SIG-M5 treated with dmso at 0.1 percent for 504 hours (cell line): ENCODE measurements at regions not wholly inside any gene's neighbourhood (a gene's known extent, or its start where the extent isn't known, plus 50 kb on each side); places are given as distances from the start of the nearest gene placed in this dataset.

Experiments
- DNase-seq: peaks from one replicate; lab custom pipeline; 2025; ENCODE audit not compliant: unreplicated experiment; lab: John Stamatoyannopoulos, UW

DNA sequence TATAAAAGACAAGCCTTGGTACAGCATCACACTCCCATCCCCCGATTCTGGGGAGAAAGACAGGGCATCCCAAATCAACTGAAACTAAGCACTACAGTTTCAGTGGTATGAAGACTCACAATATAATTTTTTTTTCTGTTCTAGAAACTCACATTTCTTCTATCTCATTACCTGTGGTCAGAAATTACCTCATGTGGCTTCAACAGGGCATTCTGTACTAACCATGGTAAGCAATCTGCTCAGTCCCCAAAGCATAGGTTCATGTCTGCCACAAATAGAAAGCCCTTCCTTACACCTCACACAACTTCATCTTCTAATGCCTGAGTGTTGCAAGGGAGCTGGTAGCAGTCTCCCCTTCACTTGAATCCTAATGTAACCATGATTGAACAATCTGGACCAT, 147.4 kb upstream of the POU2AF2 start:
- no peak for DNase-seq

DNA sequence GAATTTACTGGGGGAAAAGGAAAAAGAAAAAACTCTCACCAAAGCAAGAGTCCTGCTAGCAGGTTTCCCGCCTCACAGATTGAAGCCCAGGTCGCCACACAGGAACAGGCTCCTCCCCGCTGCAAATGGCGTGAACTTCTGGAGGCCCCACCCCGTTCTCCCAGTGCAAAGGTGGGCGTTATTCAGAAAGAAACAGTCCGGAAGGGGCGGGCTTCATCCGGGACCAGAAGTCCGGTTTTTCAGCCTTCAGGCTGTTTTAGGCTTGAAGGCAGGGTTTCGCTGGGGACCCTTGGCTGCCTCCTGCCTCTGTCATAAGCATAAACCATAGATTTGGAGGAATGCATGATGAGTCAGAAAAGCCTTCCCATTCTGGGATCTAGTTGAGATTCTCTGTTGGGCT, 148.3 kb upstream of the POU2AF2 start:
- DNase-seq = no peak

GRCh38 chr11:111095327-111095726, 150.2 kb upstream of the POU2AF2 start:
- DNase-seq = no peak

GRCh38 chr11:111093061-111093460, 152.5 kb upstream of the POU2AF2 start:
- no peak for DNase-seq

- no peak for DNase-seq
Measured at GRCh38 chr11:111091321-111091938, 154.1 kb upstream of the POU2AF2 start.

GRCh38 chr11:111089759-111090158, 155.8 kb upstream of the POU2AF2 start:
- DNase-seq = no peak

DNA sequence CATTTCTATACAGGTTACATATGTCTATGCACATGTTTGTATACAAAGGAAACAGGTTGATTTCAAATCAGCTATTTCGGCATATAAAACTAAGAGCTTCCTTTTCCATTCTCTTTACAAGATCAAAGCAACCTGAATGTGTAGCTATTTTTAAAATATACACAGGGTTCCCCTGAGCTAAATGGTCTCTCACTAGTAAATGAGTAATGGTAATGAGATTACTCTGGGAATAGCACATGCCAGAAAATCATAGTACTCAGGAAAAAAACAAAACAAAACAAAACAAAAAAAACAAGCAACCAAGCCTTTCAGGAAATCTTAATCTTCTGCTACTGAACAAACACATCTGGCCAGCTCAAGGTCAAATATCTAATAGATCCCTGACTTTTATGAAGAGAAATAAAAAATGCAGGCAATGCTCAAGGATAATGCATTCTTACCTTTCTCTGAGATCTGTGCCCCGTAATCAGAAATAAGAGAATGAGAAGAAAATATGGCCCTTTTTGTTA, 156.6 kb upstream of the POU2AF2 start:
- no peak for DNase-seq

DNA sequence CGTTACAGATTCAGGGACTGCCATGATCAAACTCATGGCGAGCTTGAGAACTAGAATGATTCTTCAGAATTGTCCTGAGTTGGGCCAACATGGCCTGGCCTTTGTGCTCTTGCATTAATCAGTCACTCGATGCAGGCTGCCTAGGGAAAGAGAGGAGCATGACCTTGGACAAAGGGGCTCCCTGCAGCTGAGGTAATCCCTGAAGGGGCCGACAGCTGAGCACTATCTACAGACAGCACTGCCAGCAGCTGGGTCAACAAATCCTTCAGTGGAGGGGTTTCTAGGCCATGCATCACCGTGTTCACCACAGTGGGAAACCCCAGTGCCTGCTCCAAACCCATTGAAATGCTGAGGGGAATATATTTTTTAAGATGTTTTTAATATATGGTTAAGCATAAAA, 159.5 kb upstream of the POU2AF2 start:
- no peak for DNase-seq

DNA sequence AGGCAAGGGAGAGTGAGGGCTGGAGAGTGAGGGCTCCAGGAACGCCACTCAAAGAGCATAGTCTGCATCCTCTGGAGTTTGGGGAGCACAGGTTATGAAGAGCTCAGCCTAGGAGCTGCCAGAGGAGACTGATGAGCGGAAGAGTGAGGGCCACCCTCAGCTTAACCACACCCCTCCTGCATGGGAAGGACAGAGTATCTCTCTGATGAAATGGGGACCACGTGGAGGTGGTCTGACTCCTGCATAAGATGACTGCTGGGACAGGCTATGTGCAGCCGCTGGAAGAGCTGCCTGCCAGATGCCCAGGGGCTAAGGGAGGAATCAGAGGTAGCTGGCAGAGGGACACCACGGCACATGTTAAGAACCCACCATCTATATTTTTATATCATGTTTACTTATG, 162.9 kb upstream of the POU2AF2 start:
- no peak for DNase-seq

- no peak for DNase-seq
Measured at GRCh38 chr11:111081021-111081511, 164.5 kb upstream of the POU2AF2 start.

DNA sequence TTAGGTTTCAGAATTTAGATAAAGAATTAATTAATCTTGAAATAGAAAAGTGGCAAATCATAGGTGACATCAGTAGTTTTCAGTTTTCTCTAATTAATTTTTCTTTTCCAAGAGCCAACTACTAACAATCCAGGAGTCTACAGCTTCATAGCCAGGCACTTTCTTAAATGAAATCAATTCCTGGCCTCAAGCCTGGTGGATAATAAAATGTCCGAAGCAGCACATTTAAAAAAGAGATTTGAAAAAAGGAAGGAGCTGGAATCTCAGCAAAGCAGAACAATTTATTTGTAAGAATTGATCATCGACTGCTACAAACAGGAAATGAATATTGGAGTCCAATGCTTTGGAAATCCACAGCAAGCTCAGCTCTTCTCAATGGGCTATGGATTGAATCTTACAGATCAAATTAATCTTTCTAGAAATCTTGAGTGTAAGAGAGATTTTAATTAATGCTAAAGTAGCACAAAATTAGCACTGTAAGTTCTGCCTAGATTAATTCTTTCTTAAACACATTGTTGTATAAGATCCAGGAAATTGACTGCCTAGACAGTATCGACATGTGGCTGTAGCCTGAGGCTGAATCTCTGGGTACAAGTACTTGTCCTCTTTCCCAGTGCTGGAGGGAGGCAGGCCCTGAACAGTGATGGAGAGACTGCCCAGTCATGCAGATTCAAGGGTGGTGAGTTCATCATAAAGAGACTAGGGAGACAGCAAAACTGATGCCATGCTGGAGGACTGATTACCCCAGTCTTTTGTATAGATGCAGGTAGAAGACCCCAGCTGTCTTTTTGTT, 167.8 kb upstream of the POU2AF2 start:
- no peak for DNase-seq

- no peak for DNase-seq
Measured at GRCh38 chr11:111069066-111069465, 176.5 kb upstream of the POU2AF2 start.

DNA sequence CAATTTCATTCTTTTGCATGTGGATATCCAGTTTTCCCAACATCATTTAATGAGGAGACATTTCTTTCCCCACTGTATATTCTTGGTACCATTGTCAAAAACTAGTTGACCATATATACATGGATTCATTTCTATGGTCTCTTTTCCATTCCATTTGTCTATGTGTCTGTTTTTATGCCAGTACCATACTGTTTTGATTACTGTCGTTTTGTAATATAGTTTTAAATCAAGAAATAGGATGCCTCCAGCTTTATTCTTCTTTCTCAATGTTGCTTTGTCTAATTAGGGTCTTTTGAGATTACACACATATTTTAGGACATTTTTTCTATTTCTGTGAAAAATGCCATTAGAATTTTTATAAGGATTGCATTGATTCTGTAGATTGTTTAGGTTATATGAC, 177.5 kb upstream of the POU2AF2 start:
- no peak for DNase-seq

DNA sequence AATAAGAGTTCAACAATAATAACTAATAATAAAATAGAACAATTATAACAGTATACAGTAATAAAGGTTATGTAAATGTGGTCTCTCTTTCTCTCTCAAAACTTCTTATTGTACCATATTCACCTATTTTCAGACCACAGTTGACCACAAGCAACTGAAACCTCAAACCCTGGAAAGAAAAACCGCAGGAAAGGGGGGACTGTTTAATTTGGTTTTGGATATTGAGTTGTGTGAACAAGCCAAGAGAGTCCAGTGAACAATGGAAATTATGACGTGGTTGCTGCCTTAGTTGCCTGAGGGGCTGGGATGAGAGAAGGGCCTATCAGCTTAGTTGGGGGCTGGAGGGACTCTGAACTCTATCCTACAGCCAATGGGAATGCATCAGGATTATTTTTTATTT, 178.7 kb upstream of the POU2AF2 start:
- DNase-seq = no peak

DNA sequence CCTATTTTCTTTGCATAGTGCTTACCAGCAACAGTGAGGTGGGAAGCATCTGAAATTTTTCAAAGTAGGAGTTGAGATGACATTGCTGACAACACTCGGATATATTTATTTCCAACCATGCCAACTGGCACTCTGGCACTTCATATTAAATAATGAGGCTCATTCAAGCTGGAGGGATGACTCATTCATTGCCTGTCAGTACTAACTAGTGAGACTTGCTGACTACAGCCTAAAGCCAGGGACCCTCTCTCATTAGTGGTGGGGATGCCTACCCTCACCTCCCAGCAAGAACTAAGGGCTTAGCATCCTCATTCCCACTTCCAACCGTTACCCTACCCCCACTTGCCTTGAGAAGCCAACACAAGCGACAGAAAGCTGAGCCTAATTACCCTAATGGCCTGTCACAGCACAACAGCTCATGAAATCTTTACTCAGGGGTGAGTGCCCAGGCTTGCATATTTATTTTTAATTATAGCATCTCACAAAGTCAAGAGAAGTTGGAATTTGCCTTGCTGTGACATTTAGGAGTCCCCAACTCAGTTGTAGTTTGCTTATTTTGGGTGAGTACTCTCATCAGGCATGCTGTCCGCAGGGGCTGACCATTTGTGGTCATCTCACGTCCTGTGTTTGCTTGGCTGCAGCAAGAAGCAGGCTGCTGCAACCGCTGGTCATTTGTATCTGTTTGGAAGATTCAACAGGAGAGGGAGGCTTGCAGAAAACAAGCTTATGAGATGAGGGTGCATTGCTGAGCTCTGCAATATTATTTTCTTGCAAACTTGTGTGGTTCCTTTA, 181.6 kb upstream of the POU2AF2 start:
- DNase-seq = no peak

GRCh38 chr11:111062420-111062819, 183.1 kb upstream of the POU2AF2 start:
- no peak for DNase-seq

DNA sequence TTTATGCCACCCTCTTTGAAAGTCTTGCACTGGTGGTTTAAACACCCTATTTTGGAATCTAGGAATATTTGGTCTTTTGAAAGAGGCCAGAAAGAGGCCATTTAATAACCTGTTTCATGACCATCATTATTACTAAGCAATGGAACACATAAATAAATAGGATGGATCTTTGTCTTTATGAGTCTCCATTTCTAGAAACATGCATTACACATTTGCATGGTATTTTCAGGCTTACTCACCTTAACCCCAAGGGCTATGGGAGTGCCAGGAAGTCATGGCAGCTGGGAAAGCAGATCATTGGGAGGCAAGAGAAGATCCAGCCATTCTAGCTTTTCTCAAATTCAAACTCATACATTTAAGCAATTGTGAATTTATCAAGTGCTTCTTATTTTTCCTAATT, 185.8 kb upstream of the POU2AF2 start:
- no peak for DNase-seq

DNA sequence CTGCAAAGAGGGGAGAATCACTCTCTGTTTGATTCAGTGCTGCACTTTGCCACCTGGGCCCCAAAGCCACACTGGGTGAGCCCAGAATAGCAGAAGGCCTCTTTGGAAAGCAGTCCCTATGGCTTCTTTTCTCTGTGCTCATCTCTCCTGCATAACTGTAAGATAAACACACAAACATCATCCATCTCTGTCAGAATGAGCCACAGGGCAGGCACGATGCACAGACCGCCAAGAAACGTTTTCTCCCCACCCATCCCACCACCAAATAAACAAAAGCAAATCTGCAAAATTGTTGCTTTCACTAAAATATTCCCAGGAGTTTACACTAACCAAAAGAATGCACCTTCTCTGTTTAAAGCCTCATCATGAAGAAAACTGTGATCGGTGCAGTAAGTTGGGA, 196.4 kb upstream of the POU2AF2 start:
- no peak for DNase-seq

DNA sequence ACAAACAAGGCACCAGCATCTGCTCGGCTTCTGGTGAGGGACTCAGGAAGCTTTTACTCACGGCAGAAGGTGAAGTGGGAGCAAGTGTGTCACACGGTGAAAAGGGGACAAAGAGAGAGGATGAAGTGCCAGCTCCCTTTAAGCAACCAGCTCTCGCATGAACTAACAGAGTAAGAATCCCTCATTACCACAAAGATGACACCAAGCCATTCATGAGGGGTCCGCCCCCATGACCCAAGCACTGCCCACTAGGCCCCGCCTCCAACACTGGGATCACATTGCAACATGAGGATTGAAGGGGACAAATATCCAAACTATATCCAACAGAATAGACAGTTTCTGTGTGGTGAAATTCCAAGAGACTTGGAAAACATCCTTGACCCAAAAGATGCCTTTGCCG, 198.2 kb upstream of the POU2AF2 start:
- DNase-seq = no peak

GRCh38 chr11:111046291-111046690, 199.2 kb upstream of the POU2AF2 start:
- no peak for DNase-seq

DNA sequence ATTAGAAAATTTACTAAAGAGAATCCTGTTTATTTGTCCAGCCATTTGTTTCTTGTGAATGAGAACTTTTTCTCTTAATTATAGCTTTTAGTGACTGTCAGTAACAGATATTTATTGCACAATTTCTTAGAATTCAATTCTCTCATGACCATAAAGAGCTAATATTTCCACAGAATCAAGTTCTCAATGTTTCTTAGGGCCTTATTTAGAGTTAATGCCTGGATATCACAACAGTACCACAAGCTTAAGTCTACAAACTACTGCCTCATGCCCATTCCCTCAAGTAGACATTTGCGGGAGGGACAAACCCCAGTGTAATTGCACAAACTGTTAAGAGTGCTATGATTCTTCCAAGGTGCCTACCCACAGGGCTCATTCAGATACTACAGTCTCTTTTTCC, 199.7 kb upstream of the POU2AF2 start:
- DNase-seq = no peak

DNA sequence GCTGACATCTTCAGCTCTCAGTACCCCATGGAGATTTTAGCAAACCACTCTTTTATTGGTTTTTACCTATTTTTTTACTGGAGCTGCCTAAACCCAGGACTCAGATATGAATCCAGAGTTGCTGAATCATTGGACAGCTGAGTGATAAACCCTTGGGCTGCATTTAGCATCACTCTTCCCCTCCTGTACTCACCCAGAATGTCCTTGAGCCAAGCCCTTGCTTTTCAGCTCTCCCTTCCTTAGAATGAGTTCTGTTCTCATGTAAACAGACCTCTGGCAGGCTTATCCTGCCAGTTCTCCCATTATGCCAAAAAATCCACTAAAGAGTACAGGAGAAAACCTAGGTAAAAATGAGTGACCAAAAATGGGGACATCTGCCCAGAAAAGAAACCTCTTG, 200.1 kb upstream of the POU2AF2 start:
- DNase-seq = no peak
